ENCODE measurements at regions not wholly inside any gene's neighbourhood (a gene's known extent, or its start where the extent isn't known, plus 50 kb on each side); places are given as distances from the start of the nearest gene placed in this dataset.

DNA sequence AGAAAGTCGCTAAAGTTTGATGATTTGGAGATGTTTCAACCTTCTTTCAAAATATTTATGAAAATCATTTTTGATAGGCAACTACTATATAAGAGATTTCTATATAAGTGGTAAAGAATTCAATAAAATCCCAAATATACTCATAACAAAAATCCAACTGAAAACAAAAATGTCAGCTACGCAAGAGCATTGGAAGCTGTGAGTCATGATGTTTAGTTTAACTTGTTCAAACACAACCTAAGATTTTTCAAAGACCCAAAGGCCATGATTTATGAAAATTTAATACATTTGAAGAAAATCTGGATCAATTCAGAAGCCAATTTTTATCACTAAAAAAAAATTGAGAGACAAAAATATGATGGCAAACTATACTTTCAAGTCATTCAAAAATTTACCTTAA, 226.6 kb downstream of the MZT1 start:
- Histone ChIP-seq H3K27ac (no peak overlapping the region), H3K9me3 (no peaks in the 10 kb centered on the region), H3K4me1 (no peaks in the 10 kb centered on the region), H3K36me3 (no peaks in the 10 kb centered on the region), H3K27me3 (no peaks in the 10 kb centered on the region), H3K4me3 (no peak overlapping the region)
- intact Hi-C loops (cut with DNase I), result no loop called here
- no peak for DNase-seq
- WGBS, 2 donors, result 54 to 76% methylated on average over 2 of the region's 2 CpGs
- TF ChIP-seq, protein P1, sequence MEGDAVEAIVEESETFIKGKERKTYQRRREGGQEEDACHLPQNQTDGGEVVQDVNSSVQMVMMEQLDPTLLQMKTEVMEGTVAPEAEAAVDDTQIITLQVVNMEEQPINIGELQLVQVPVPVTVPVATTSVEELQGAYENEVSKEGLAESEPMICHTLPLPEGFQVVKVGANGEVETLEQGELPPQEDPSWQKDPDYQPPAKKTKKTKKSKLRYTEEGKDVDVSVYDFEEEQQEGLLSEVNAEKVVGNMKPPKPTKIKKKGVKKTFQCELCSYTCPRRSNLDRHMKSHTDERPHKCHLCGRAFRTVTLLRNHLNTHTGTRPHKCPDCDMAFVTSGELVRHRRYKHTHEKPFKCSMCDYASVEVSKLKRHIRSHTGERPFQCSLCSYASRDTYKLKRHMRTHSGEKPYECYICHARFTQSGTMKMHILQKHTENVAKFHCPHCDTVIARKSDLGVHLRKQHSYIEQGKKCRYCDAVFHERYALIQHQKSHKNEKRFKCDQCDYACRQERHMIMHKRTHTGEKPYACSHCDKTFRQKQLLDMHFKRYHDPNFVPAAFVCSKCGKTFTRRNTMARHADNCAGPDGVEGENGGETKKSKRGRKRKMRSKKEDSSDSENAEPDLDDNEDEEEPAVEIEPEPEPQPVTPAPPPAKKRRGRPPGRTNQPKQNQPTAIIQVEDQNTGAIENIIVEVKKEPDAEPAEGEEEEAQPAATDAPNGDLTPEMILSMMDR (IDR thresholded peaks at IDR 0.05), result no peak
- TF ChIP-seq POLR2A (IDR thresholded peaks at IDR 0.05), result no peak

- intact Hi-C loops (cut with DNase I), result no loop called here
These were observed 231.7 kb downstream of the MZT1 start for GRCh38 chr13:72495681-72496080.

GRCh38 chr13:72489751-72490150, 237.7 kb downstream of the MZT1 start:
- TF ChIP-seq, protein P1 (IDR thresholded peaks at IDR 0.05), result no peak
- no peak for TF ChIP-seq POLR2A (IDR thresholded peaks at IDR 0.05)
- no peak for DNase-seq
- 55 to 63% methylated on average over 4 of the region's 4 CpGs for WGBS, 2 donors
- Histone ChIP-seq H3K9me3 (no peaks in the 10 kb centered on the region), H3K4me3 (no peak overlapping the region), H3K4me1 (no peaks in the 10 kb centered on the region), H3K27ac (no peak overlapping the region), H3K36me3 (no peaks in the 10 kb centered on the region), H3K27me3 (no peaks in the 10 kb centered on the region)
- intact Hi-C loops (cut with DNase I), result no loop called here

More at GRCh38 chr13:72495681-72496080, 231.7 kb downstream of the MZT1 start:
- no peak for DNase-seq
- no peak for TF ChIP-seq POLR2A (IDR thresholded peaks at IDR 0.05)
- TF ChIP-seq, protein P1 (IDR thresholded peaks at IDR 0.05), result no peak
- Histone ChIP-seq H3K27me3 (no peaks in the 10 kb centered on the region), H3K4me1 (no peaks in the 10 kb centered on the region), H3K27ac (no peak overlapping the region), H3K9me3 (no peaks in the 10 kb centered on the region), H3K36me3 (no peaks in the 10 kb centered on the region), H3K4me3 (no peak overlapping the region)
- 78 to 84% methylated on average over 4 of the region's 4 CpGs for WGBS, 2 donors

GRCh38 chr13:72473321-72473720, 254.1 kb downstream of the MZT1 start:
- WGBS, 2 donors, result 73 to 82% methylated on average over 4 of the region's 4 CpGs
- no peak for DNase-seq
- Histone ChIP-seq H3K27ac (no peak overlapping the region), H3K36me3 (no peaks in the 10 kb centered on the region), H3K9me3 (no peaks in the 10 kb centered on the region), H3K27me3 (no peaks in the 10 kb centered on the region), H3K4me1 (no peaks in the 10 kb centered on the region), H3K4me3 (no peak overlapping the region)
- intact Hi-C loops (cut with DNase I), result no loop called here
- TF ChIP-seq, protein P1 (IDR thresholded peaks at IDR 0.05), result no peak
- TF ChIP-seq POLR2A (IDR thresholded peaks at IDR 0.05), result no peak

DNA sequence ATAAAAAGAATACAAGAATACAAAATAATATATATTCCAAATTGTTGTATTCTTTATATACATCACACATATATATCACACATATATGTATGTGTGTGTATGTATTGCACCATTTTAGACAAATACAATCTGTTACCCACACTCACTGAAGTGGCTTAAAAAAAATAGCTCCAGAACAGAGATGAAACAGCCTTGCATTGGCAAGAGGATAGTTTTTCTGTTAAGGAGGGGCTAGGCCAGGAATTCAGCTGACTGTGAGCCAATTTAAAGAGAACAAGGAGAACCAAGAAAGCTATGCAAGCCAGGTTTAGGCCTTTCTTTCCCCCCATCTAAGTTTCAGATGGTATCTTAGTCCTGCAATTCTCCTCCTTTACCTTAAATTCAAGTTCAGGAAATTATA, 257.5 kb downstream of the MZT1 start:
- Histone ChIP-seq H3K27me3 (no peaks in the 10 kb centered on the region), H3K4me1 (no peaks in the 10 kb centered on the region), H3K9me3 (no peaks in the 10 kb centered on the region), H3K4me3 (no peak overlapping the region), H3K27ac (no peak overlapping the region), H3K36me3 (no peaks in the 10 kb centered on the region)
- intact Hi-C loops (cut with DNase I), result no loop called here
- TF ChIP-seq POLR2A (IDR thresholded peaks at IDR 0.05), result no peak
- TF ChIP-seq, protein P1 (IDR thresholded peaks at IDR 0.05), result no peak
- DNase-seq, result no peak

Measured in esophagus squamous epithelium (tissue), 5 donors.